H9 (cell line): ENCODE measurements at regions not wholly inside any gene's neighbourhood (a gene's known extent, or its start where the extent isn't known, plus 50 kb on each side); places are given as distances from the start of the nearest gene placed in this dataset.

ENCODE experiments used
- DNase-seq: peaks from one replicate; pipeline ENCODE4 v3.0.0-alpha.2; 2017
- H2AFZ ChIP-seq: one replicate; pipeline ENCODE4 v1.6.1; 2013; ENCODE audit warnings: mild to moderate bottlenecking, low read length, control low read depth, moderate library complexity
- H2AK5ac ChIP-seq: 2 replicates; pipeline ENCODE4 v1.6.1; 2013; ENCODE audit warnings: low read length, control low read depth, mixed read lengths; ENCODE audit not compliant: insufficient read length
- H2BK120ac ChIP-seq: one replicate; pipeline ENCODE4 v1.6.1; 2013; ENCODE audit warnings: low read depth, mild to moderate bottlenecking, low read length, control low read depth, inconsistent platforms; ENCODE audit not compliant: poor library complexity, severe bottlenecking
- H2BK12ac ChIP-seq: 2 replicates; pipeline ENCODE4 v1.6.1; 2013; ENCODE audit warnings: low read length, control low read depth, mixed read lengths, low read depth; ENCODE audit not compliant: insufficient read length
- H2BK15ac ChIP-seq: 2 replicates; pipeline ENCODE4 v1.6.1; 2013; ENCODE audit warnings: low read depth, low read length, control low read depth
- H2BK20ac ChIP-seq: one replicate; pipeline ENCODE4 v1.6.1; 2013; ENCODE audit warnings: low read depth, mild to moderate bottlenecking, low read length, control low read depth, inconsistent platforms; ENCODE audit not compliant: poor library complexity, severe bottlenecking
- H2BK5ac ChIP-seq: 2 replicates; pipeline ENCODE4 v1.6.1; 2013; ENCODE audit warnings: low read length, control low read depth, mixed read lengths; ENCODE audit not compliant: insufficient read length
- H3K14ac ChIP-seq: 2 replicates; pipeline ENCODE4 v1.6.1; 2013; ENCODE audit warnings: low read length, control low read depth; ENCODE audit not compliant: insufficient read depth
- H3K18ac ChIP-seq: 2 replicates; pipeline ENCODE4 v1.6.1; 2013; ENCODE audit warnings: low read depth, mild to moderate bottlenecking, mixed read lengths, low read length, control low read depth; ENCODE audit not compliant: insufficient read length
- H3K23ac ChIP-seq: 2 replicates; pipeline ENCODE4 v1.6.1; 2013; ENCODE audit warnings: low read length, control low read depth, mixed read lengths, low read depth; ENCODE audit not compliant: insufficient read length
- H3K23me2 ChIP-seq: 2 replicates; pipeline ENCODE4 v1.6.1; 2013; ENCODE audit warnings: low read depth, mild to moderate bottlenecking, mixed read lengths, low read length, control low read depth; ENCODE audit not compliant: insufficient read length, poor library complexity, severe bottlenecking
- H3K27ac ChIP-seq: 2 replicates; pipeline ENCODE4 v1.5.1; 2013; ENCODE audit warnings: low read length, control low read depth, mixed read lengths, low read depth; ENCODE audit not compliant: insufficient read length
- H3K27me3 ChIP-seq: 2 replicates; pipeline ENCODE4 v1.6.1; 2013; ENCODE audit warnings: low read length, control low read depth, inconsistent platforms; ENCODE audit not compliant: insufficient read depth
- H3K4ac ChIP-seq: 2 replicates; pipeline ENCODE4 v1.6.1; 2013; ENCODE audit warnings: low read depth, mild to moderate bottlenecking, control low read depth, inconsistent platforms, low read length, moderate library complexity
- H3K4me1 ChIP-seq: 2 replicates; pipeline ENCODE4 v1.6.1; 2013; ENCODE audit warnings: low read length, control low read depth, inconsistent platforms; ENCODE audit not compliant: insufficient read depth
- H3K4me2 ChIP-seq: 2 replicates; pipeline ENCODE4 v1.6.1; 2013; ENCODE audit warnings: low read length, control low read depth, mixed read lengths; ENCODE audit not compliant: insufficient read length, insufficient read depth
- H3K56ac ChIP-seq: 2 replicates; pipeline ENCODE4 v1.6.1; 2013; ENCODE audit warnings: low read depth, mild to moderate bottlenecking, mixed read lengths, low read length, control low read depth; ENCODE audit not compliant: insufficient read length
- H3K79me1 ChIP-seq: 2 replicates; pipeline ENCODE4 v1.6.1; 2013; ENCODE audit warnings: low read depth, mild to moderate bottlenecking, moderate library complexity, low read length, control low read depth, inconsistent platforms; ENCODE audit not compliant: insufficient read depth, poor library complexity, severe bottlenecking
- H3K79me2 ChIP-seq: 2 replicates; pipeline ENCODE4 v1.6.1; 2013; ENCODE audit warnings: low read length, control low read depth, inconsistent platforms; ENCODE audit not compliant: insufficient read depth
- H3K9ac ChIP-seq: 2 replicates; pipeline ENCODE4 v1.6.1; 2013; ENCODE audit warnings: low read length, control low read depth, mixed read lengths; ENCODE audit not compliant: insufficient read length; ENCODE audit errors: extremely low read depth
- H3K9me3 ChIP-seq: one replicate; pipeline ENCODE4 v1.6.1; 2013; ENCODE audit warnings: low read depth, low read length, inconsistent platforms; ENCODE audit not compliant: control insufficient read depth
- H3T11ph ChIP-seq: one replicate; pipeline ENCODE4 v1.6.1; 2013; ENCODE audit warnings: mild to moderate bottlenecking, low read length, control low read depth, inconsistent platforms
- H4K20me1 ChIP-seq: one replicate; pipeline ENCODE4 v1.6.1; 2013; ENCODE audit not compliant: control insufficient read depth, insufficient read length, insufficient read depth
- H4K5ac ChIP-seq: 2 replicates; pipeline ENCODE4 v1.6.1; 2013; ENCODE audit warnings: low read depth, mild to moderate bottlenecking, mixed read lengths, low read length, control low read depth; ENCODE audit not compliant: insufficient read length
- H4K8ac ChIP-seq: replicated peaks from 2 replicates; pipeline ENCODE4 v1.6.1; 2013; ENCODE audit warnings: low read length, control low read depth, mixed read lengths, low read depth; ENCODE audit not compliant: insufficient read length
- H4K91ac ChIP-seq: 2 replicates; pipeline ENCODE4 v1.6.1; 2013; ENCODE audit warnings: low read depth, mild to moderate bottlenecking, moderate library complexity, mixed read lengths, low read length, control low read depth; ENCODE audit not compliant: insufficient read length
- H3K27ac Mint-ChIP-seq, 3 experiments: 2 replicates in 2 of 3; 3 replicates in 1 of 3; pipeline ENCODE4 v1.8.0; 2020 to 2021; ENCODE audit warnings: mixed read lengths in 3 of 3, mild to moderate bottlenecking in 1 of 3, moderate library complexity in 1 of 3
- H3K27me3 Mint-ChIP-seq: 2 replicates; pipeline ENCODE4 v1.8.0; 2021; ENCODE audit warnings: low read depth, mild to moderate bottlenecking, moderate library complexity, mixed read lengths
- H3K36me3 Mint-ChIP-seq, 3 experiments: 2 replicates in 2 of 3; 3 replicates in 1 of 3; pipeline ENCODE4 v1.8.0; 2020 to 2021; ENCODE audit warnings: low read depth in 3 of 3, mixed read lengths in 3 of 3; ENCODE audit not compliant: insufficient read depth in 1 of 3
- H3K4me1 Mint-ChIP-seq, 2 experiments: 2 replicates each; pipeline ENCODE4 v1.8.0; 2020; ENCODE audit warnings: mixed read lengths in 2 of 2
- H3K4me3 Mint-ChIP-seq, 2 experiments: 2 replicates in 1 of 2; 3 replicates in 1 of 2; pipeline ENCODE4 v1.8.0; 2020 to 2021; ENCODE audit warnings: mild to moderate bottlenecking in 2 of 2, mixed read lengths in 2 of 2, moderate library complexity in 1 of 2
- H3K9me3 Mint-ChIP-seq, 2 experiments: 2 replicates in 1 of 2; 3 replicates in 1 of 2; pipeline ENCODE4 v1.8.0; 2020; ENCODE audit warnings: mild to moderate bottlenecking in 2 of 2, mixed read lengths in 2 of 2, moderate library complexity in 1 of 2
- whole genome bisulfite sequencing: extraction: QIAGEN DNeasy Blood & Tissue Kit; methylation state at CpG from one replicate; pipeline ENCODE4 v1.1.7; 2013; ENCODE audit warnings: missing lambda C conversion rate, low lambda C conversion rate, mixed read lengths; ENCODE audit not compliant: insufficient read length; ENCODE audit errors: extremely low coverage; 5-methylcytosine and 5-hydroxymethylcytosine counted together
- TF ChIP-seq, protein P1 (sequence below): fragments of 200-600 bp; sonication (generic); conservative IDR thresholded peaks from 3 replicates; pipeline ENCODE4 v1.8.0; 2021; ENCODE audit warnings: antibody characterized with exemption, mild to moderate bottlenecking

DNA sequence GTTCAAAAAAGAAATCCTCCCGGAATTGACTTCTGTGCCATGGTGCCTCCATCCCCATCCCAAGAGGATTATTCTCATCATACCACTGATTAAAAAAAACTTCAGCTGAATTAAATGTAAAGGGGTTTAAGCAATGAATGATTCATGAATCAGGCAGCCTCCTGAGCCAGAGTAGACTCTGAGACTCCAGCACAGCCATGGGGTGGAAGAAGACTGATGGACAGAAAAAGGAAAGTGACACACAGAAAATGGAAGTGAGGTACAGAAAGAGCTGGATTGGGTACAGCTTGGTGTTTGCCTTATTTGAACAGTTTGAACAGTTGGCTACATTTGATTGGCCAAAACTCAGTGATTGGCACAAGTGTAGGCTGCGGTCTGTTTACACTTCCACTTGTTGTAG, 224.8 kb upstream of the ATP10A start:
- H3K4me1 ChIP-seq: peaks cover 1% of the 10 kb centered on the region; the same call in 1 of the 2 replicates
- H2BK20ac ChIP-seq: no peak overlapping the region
- H3K27me3 ChIP-seq: no peaks in the 10 kb centered on the region
- no peak overlapping the region for H3K18ac ChIP-seq
- Mint-ChIP-seq H3K27ac (no peak overlapping the region), H3K4me3 (no peak overlapping the region), H3K36me3 (no peaks in the 10 kb centered on the region; a peak in 1 of 7 replicates), H3K9me3 (no peaks in the 10 kb centered on the region), H3K4me1 (peaks cover 19 to 22% of the 10 kb centered on the region in 2 experiments), H3K27me3 (no peaks in the 10 kb centered on the region)
- no peak overlapping the region for H4K5ac ChIP-seq
- no peak overlapping the region for H2AK5ac ChIP-seq
- no peak overlapping the region for H2BK12ac ChIP-seq
- H3K23ac ChIP-seq: no peak overlapping the region
- H3K9me3 ChIP-seq: no peaks in the 10 kb centered on the region
- no peaks in the 10 kb centered on the region for H3K79me1 ChIP-seq
- H3K56ac ChIP-seq: no peak overlapping the region
- WGBS: no CpG with 5 or more reads among the region's 2 CpGs
- H3K4ac ChIP-seq: no peak overlapping the region
- H2BK5ac ChIP-seq: no peak overlapping the region
- no peaks in the 10 kb centered on the region for H3K23me2 ChIP-seq
- H2AFZ ChIP-seq: no peak overlapping the region
- no peak overlapping the region for H3K4me2 ChIP-seq
- no peak overlapping the region for H2BK15ac ChIP-seq
- H3K9ac ChIP-seq: no peak overlapping the region
- no peak overlapping the region for H3K14ac ChIP-seq
- no peak for DNase-seq
- no peak overlapping the region for H3K27ac ChIP-seq
- no peak overlapping the region for H2BK120ac ChIP-seq
- no peaks in the 10 kb centered on the region for H4K20me1 ChIP-seq
- no peak overlapping the region for H4K91ac ChIP-seq
- no peaks in the 10 kb centered on the region for H3K79me2 ChIP-seq
- TF ChIP-seq, protein P1, sequence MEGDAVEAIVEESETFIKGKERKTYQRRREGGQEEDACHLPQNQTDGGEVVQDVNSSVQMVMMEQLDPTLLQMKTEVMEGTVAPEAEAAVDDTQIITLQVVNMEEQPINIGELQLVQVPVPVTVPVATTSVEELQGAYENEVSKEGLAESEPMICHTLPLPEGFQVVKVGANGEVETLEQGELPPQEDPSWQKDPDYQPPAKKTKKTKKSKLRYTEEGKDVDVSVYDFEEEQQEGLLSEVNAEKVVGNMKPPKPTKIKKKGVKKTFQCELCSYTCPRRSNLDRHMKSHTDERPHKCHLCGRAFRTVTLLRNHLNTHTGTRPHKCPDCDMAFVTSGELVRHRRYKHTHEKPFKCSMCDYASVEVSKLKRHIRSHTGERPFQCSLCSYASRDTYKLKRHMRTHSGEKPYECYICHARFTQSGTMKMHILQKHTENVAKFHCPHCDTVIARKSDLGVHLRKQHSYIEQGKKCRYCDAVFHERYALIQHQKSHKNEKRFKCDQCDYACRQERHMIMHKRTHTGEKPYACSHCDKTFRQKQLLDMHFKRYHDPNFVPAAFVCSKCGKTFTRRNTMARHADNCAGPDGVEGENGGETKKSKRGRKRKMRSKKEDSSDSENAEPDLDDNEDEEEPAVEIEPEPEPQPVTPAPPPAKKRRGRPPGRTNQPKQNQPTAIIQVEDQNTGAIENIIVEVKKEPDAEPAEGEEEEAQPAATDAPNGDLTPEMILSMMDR: no peak
- no peak overlapping the region for H3T11ph ChIP-seq
- H4K8ac ChIP-seq: no peak overlapping the region
